ENCODE measurements at regions not wholly inside any gene's neighbourhood (a gene's known extent, or its start where the extent isn't known, plus 50 kb on each side); places are given as distances from the start of the nearest gene placed in this dataset.

DNA sequence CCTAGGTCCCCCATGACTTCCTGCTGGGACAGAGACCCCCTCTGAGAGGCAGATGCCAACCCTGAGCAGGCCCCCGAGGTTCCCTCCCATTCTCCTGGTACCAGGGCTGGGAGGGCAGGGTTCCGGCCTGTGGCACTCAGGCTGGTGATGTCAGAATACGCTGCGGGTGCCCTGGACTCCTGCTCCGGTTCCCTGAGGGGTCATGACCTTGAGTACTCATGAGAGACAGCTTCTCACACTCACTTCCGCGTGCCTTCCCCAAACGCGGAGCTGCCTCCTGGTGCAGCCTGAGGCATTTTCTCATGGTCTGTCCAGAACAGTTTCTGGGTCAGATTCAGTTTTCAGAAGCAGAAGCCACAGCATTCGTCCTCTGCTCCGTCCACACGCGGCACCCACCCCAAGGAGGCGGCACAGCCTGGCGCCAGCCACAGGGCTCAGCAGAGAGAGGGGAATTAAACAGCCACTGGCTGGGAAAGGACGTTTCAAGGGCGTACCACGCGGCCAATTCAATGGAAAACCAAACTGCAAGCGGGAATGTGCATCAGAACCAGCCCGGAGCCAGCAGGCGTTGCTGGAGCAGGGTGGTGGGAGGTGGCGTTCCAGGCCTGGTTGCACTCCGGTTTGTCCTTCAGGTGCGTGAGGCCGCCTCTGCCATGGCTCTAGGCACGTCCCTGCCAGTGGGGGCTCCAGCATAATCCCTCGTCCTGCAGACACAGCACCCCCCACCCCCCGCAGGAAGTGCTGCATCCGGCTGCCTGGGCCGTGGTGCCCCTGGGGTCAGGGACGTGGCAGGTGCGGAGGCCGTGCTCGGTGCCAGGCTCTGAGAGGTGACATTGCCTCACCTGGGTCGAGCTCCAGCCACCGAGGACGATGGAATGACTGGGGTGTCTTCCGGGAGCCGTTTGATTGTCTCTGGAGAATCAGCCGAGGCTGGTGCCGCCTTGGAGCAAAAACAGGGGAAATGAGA lies 58.3 kb upstream of the BHLHE23 start:
- intact Hi-C loops (cut with DNase I) = no loop called here

DNA sequence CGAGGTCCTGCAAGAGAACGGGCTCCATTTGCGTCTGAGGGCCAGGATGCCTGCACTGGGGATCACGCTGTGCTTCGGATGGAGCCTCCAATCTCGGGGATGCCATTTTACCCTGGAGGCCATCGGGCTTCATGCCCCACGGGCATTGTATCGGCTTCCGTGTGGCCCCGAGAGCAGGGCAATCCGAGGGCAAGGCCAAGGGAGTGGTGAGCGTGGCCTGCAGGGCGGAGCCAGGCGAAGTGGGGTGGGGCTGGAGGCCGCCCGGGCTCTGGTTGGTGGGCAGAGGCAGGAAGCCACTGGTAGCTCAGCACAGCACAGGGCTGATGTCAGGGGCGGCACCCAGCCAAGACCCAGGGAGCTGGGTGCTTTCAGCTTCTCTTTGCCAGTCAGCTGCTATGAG lies 57.5 kb upstream of the BHLHE23 start:
- DNase-seq (ENCODE audit: low spot score) = peak; percentile 70
- intact Hi-C loops (cut with DNase I) = no loop called here

More for the DNA sequence above, 58.3 kb upstream of the BHLHE23 start:
- DNase-seq (ENCODE audit: low spot score) = peak; percentile 60

DNA sequence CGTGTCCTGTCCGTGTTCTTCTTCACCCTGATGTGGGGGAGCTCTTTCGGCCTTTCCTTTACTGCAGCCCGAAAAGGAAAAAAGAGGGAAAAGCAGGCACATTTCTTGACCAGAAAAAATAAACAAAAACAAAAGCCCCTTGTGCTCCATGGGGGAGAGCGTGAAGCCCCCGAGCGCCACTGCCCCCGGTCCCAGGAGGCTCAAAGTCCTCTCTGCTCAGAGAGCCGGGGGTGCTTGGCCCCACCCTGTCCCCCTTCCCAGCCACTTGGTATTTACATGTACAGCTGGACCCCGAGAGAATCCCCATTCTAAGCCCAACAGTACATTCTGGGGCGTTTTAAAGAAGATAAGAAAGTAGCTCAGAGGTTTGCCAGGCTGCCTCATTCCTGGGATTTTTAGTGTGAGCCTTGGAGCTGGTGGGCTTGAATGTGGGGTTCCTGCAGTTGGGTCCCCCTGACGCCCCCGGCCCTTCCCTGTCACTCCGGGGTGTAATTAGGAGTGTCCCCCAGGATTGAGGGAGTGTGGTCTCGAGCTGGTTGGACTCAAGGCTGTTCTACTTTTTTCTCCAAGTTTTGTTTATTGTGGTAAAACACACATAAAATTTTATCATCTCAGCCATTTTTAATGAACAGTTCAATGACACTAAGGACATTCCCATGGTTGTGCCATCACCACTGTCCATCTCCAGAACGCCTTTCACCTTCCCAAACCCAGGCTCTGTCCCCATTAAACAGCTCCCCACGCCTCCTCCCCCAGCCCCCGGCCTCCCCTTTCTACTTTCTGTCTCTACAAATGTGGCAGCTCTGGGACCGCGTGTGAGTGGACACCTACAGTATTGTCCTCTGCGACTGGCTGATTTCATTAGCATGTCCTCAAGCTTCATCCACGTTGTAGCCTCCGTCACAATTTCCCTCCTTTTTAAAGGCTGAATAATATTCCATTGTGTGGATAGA lies 55.7 kb upstream of the BHLHE23 start:
- intact Hi-C loops (cut with DNase I) = no loop called here
- peak; percentile 48 for DNase-seq (ENCODE audit: low spot score)

DNA sequence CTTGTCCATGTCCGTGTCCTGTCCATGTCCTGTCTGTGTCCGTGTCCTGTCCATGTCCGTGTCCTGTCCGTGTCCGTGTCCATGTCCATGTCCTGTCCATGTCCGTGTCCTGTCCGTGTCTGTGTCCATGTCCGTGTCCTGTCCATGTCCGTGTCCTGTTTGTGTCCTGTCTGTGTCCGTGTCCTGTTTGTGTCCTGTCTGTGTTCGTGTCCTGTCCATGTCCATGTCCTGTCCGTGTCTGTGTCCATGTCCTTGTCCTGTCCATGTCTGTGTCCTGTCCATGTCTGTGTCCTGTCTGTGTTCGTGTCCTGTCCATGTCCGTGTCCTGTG lies 55.0 kb upstream of the BHLHE23 start:
- DNase-seq (ENCODE audit: low spot score) = peak; percentile 5
- intact Hi-C loops (cut with DNase I) = no loop called here

DNA sequence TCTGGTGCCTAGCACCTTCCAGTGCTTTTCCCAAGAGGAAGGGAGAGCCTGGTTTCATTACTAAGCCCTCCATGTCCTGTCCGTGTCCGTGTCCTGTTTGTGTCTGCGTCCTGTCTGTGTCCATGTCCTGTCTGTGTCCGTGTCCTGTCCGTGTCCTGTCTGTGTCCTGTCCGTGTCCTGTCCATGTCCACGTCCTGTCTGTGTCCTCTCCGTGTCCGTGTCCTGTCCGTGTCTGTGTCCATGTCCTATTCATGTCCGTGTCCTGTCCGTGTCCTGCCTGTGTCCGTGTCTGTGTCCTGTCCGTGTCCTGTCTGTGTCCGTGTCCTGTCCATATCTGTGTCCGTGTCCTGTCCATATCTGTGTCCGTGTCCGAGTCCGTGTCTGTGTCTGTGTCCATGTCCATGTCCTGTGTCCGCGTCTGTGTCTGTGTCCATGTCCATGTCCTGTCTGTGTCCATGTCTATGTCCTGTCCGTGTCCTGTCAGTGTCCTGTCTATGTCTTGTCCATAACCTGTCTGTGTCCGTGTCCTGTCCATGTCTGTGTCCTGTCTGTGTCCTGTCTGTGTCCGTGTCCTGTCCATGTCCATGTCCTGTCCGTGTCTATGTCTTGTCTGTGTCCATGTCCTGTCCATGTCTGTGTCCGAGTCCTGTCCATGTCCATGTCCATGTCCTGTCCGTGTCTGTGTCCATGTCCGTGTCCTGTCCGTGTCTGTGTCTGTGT lies 54.4 kb upstream of the BHLHE23 start:
- DNase-seq (ENCODE audit: low spot score) = peak; percentile 68

DNA sequence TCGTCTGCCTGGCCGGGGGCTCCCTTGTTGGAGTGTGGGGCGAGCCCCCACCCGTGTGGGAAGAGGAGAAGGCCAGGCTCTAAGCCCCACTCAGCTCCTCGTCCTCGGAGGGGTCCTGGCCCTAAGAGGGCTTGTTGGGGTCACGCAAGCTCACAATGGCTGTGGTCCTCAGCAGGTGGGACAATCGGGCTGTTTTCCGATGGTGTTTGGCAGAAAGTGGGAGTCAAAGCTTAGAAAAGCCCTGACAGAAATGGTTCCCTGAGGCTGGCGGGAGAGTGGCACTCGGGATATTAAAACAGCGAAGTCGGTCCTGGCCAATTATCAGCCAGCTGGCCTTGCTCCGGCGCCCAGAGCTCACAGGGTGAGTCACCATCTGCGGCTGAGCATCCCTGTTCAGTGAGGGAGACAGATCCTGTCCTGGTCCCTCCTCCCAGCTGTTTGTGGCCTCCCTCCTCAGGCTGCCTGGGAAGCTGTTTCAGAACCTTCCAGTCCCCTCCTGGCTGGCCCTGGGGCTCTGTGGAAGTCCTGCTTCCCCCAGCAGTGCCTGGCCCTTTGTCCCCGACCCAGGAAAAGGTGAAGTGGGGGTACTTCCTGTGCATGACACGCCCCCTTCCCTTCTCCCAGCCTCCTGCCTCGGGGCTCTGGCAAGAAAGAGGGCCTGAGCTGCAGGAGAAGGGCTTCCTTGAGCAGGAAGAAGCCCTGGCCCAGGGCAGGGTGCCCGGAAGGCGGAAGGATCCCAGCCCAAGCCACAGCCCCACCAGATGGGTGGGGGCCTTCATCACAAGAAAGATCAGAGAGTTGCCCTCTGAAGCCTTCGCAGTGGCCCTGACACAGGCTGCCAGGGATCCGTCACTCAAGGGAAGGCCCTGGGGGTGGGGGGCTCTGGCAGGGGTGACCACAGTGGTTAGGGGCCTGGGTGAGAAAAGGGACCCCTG lies 53.6 kb upstream of the BHLHE23 start:
- intact Hi-C loops (cut with DNase I) = no loop called here
- DNase-seq (ENCODE audit: low spot score) = peak; percentile 73

More for the DNA sequence above, 54.4 kb upstream of the BHLHE23 start:
- intact Hi-C loops (cut with DNase I) = no loop called here

DNA sequence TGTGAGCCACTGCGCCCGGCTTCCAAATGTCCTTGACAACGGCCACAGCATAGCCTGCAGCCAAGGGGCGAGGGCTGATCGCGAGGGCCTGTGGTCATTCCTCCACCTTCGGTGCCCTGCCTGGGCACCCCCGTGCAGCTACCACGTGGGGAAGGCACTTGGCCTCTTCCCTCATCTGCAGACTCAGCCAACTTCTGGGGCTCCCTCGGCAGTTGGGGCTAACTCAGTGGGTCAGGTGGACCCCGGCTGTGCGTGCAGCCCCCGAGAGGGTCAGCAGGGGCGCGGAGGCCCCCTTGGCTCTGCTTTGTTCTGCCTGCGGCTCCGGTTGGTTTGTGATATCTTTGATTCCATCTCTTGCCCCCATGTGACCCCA lies 52.9 kb upstream of the BHLHE23 start:
- peak; percentile 49 for DNase-seq (ENCODE audit: low spot score)
- intact Hi-C loops (cut with DNase I) = loop anchor here in 1 of 2 donors (10.0 kb wide), 1 partner anchor 175 kb away; the partner anchor contains the start of gene BIRC7

DNA sequence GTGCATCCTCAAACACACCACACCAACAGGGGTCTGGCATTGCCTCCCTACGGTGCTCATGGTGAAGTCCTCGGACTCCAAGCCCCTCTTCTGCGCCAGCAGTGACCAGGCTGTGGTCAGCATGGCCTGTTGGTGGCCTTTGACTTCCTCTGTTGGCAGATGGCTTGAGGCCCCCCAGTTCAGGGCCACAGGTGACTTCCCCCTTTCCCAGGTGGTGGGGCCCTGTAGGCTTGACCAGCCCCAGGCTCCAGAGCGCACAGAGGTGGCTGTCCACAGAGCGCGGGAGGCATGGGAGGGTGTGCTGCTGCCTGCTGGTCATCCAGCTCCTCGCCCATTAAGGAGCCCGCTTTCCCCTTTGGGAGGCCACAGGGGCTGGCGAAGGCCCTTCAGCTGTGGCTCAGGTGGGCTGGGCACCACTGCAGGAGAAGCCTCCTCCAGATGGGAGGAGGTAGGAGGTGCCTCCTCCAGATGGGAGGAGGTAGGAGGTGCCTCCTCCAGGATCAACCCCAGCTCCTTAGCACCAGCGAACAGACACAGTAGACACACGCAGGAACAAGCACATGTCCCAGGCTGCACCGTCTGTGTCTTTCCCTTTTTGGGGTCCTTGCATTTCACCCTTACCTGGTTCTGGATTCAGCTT lies 52.1 kb upstream of the BHLHE23 start:
- DNase-seq (ENCODE audit: low spot score) = peak; percentile 62

DNA sequence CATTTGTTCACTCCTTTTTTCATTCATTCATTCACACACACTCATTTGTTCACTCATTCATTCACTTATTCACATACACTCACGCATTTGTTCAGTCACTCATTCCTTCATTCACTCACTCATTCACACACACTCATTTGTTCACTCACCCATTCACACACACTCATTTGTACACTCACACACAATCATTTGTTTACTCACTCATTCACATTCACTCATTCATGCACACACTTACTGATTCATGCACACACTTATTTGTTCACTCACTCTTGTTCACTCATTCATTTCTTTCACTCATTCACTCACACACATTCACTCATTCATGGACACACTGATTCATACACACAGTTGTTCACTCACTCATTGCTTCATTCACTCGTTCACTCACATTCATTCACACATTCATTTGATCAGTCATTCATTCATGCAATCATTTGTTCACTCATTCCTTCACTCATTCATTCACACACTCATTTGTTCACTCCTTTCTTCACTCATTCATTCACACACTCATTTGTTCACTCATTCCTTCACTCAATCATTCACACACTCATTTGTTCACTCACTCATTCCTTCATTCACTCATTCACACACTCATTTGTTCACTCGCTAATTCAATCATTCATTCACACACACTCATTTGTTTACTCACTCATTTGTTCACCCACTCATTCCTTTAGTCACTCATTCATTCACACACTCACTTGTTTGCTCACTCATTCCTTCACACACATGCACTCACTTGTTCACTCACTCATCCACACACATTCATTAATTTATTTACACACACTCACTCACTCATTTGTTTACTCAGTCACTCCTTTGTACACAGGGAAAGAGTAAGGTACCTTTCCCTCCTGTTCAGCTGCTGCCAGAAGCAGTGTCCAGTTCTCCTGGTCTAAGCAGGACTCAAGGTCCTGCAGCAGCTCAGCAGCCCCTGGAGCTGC lies 50.7 kb upstream of the BHLHE23 start:
- intact Hi-C loops (cut with DNase I) = loop anchor here in 1 of 2 donors (10.0 kb wide), 1 partner anchor 177 kb away; the partner anchor contains the start of gene BIRC7
- peak; percentile 10 for DNase-seq (ENCODE audit: low spot score)

More for the DNA sequence above, 52.1 kb upstream of the BHLHE23 start:
- intact Hi-C loops (cut with DNase I) = loop anchor here in 1 of 2 donors (10.0 kb wide), 1 partner anchor 176 kb away; the partner anchor contains the start of gene BIRC7

DNA sequence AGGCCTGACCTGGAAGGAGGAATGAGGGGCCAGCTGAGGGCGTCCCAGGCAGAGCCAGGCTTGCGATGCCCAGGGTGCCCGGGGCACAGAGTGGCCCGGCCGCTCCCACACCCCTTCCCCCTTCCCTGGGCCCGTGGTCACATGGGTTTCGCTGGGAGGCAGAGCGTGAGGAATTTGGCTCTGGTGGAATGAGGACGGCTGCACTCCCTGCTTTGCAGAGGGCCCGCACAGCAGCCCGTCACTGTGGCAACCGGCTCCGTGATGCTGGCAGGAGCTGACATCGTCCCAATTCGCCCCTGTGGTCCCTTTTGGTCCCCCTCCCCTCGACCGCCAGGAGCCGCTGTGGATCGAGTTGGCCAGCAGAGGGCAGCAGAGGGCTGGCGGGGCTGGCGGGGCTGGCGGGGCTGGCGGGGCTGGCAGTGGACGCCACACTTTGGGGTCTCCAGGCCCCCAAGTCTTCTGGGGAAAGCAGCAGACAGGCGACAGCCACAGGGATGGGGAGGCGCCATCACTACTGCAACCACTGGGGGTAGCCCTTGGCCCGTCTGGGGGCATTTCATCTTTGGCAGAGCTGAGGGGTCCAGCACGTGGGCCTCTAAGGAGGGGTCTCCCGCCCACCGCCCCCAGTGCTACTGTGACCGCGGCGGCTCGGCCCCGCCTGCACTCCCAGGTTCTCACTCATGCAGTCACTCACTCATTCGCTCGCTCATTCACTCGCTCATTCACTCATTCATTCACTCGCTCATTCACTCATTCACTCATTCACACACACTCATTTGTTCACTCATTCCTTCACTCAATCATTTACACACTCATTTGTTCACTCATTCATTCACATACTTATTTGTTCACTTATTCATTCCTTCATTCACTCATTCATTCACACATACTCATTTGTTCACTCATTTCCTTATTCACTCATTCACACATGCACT lies 49.7 kb upstream of the BHLHE23 start:
- peak; percentile 74 for DNase-seq (ENCODE audit: low spot score)
- intact Hi-C loops (cut with DNase I) = loop anchor here in 1 of 2 donors (10.0 kb wide), 1 partner anchor 178 kb away; the partner anchor contains the start of gene BIRC7

Data from posterior vena cava (tissue), 2 donors.